GM23338 (cell line): ENCODE measurements at regions not wholly inside any gene's neighbourhood (a gene's known extent, or its start where the extent isn't known, plus 50 kb on each side); places are given as distances from the start of the nearest gene placed in this dataset.
A peak's percentile ranks its signal among the peaks of the same experiment; 100 is the strongest.

ENCODE experiments used
- ATAC-seq: fragments of 200-7000 bp; cut with Tn5 transposase; 3 replicates; pipeline ENCODE4 v1.9.1; 2020
- DNase-seq: peaks from one replicate; pipeline ENCODE4 v3.0.0-alpha.2; 2015; ENCODE audit warnings: low spot score
- H2AFZ ChIP-seq: fragments of 200-600 bp; sonication (generic); 2 replicates; pipeline ENCODE4 v1.8.0; 2016; ENCODE audit warnings: antibody characterized with exemption, mild to moderate bottlenecking, moderate library complexity
- H3F3A ChIP-seq: fragments of 200-600 bp; sonication (generic); replicated peaks from 2 replicates; pipeline ENCODE4 v1.8.0; 2017; ENCODE audit warnings: antibody characterized with exemption, mixed run types, low read depth
- H3K27ac ChIP-seq: fragments of 200-600 bp; sonication (generic); 2 replicates; pipeline ENCODE4 v1.6.1; 2016; ENCODE audit warnings: low read depth
- H3K27me3 ChIP-seq: fragments of 200-600 bp; sonication (generic); 2 replicates; pipeline ENCODE4 v1.8.0; 2016; ENCODE audit warnings: mild to moderate bottlenecking, mixed run types, moderate library complexity; ENCODE audit not compliant: insufficient read depth
- H3K36me3 ChIP-seq: fragments of 200-600 bp; sonication (generic); 2 replicates; pipeline ENCODE4 v1.8.0; 2016; ENCODE audit warnings: mild to moderate bottlenecking; ENCODE audit not compliant: insufficient read depth
- H3K4me1 ChIP-seq: fragments of 200-600 bp; sonication (generic); 2 replicates; pipeline ENCODE4 v1.8.0; 2016; ENCODE audit warnings: mild to moderate bottlenecking, moderate library complexity; ENCODE audit not compliant: insufficient read depth
- H3K4me2 ChIP-seq: fragments of 200-600 bp; sonication (generic); 2 replicates; pipeline ENCODE4 v1.7.1; 2017; ENCODE audit warnings: mixed run types
- H3K4me3 ChIP-seq: fragments of 200-600 bp; sonication (generic); 2 replicates; pipeline ENCODE4 v1.6.1; 2016; ENCODE audit warnings: mixed run types
- H3K79me2 ChIP-seq: fragments of 200-600 bp; sonication (generic); replicated peaks from 2 replicates; pipeline ENCODE4 v1.8.0; 2017; ENCODE audit warnings: mild to moderate bottlenecking; ENCODE audit not compliant: insufficient read depth
- H3K9me2 ChIP-seq: fragments of 200-600 bp; sonication (generic); 2 replicates; pipeline ENCODE4 v1.8.0; 2017; ENCODE audit not compliant: insufficient read depth
- H4K20me1 ChIP-seq: fragments of 200-600 bp; sonication (generic); replicated peaks from 2 replicates; pipeline ENCODE4 v1.8.0; 2017; ENCODE audit warnings: mild to moderate bottlenecking; ENCODE audit not compliant: insufficient read depth
- H3K27ac Mint-ChIP-seq: 2 replicates; pipeline ENCODE4 v1.8.0; 2020; ENCODE audit warnings: inconsistent platforms, mild to moderate bottlenecking, moderate library complexity, mixed read lengths
- H3K27me3 Mint-ChIP-seq: 3 replicates; pipeline ENCODE4 v1.8.0; 2022; ENCODE audit warnings: low read depth, mild to moderate bottlenecking, moderate library complexity, mixed read lengths, inconsistent platforms; ENCODE audit not compliant: insufficient read depth, poor library complexity
- H3K36me3 Mint-ChIP-seq: 3 replicates; pipeline ENCODE4 v1.8.0; 2021; ENCODE audit warnings: low read depth, mild to moderate bottlenecking, inconsistent platforms, moderate library complexity, mixed read lengths
- H3K4me1 Mint-ChIP-seq: 3 replicates; pipeline ENCODE4 v1.8.0; 2020; ENCODE audit warnings: mild to moderate bottlenecking, inconsistent platforms, mixed read lengths
- H3K4me3 Mint-ChIP-seq: 3 replicates; pipeline ENCODE4 v1.8.0; 2021; ENCODE audit warnings: moderate library complexity, mild to moderate bottlenecking, inconsistent platforms, mixed read lengths
- H3K9me3 Mint-ChIP-seq: 3 replicates; pipeline ENCODE4 v1.8.0; 2020; ENCODE audit warnings: moderate library complexity, mild to moderate bottlenecking, inconsistent platforms, mixed read lengths
- CREB1 ChIP-seq: fragments of 250-450 bp; sonication (Bioruptor Pico); IDR thresholded peaks from 2 replicates; pipeline ENCODE4 v1.5.0; 2020; ENCODE audit warnings: low read depth, mild to moderate bottlenecking, moderate library complexity
- CTCF ChIP-seq, 2 experiments: fragments of 200-600 bp in 1 of 2; sonication (generic) in 1 of 2; conservative IDR thresholded peaks; 2 replicates each; pipeline versions ENCODE4 v1.5.1 to v1.6.1; 2016 to 2017; ENCODE audit warnings: antibody characterized with exemption in 2 of 2, low read depth in 2 of 2, mild to moderate bottlenecking in 2 of 2, moderate library complexity in 1 of 2
- EZH2 ChIP-seq: fragments of 200-600 bp; sonication (generic); IDR thresholded peaks from one replicate; pipeline ENCODE4 v1.8.0; 2017; ENCODE audit warnings: antibody characterized with exemption, mild to moderate bottlenecking, low read depth; ENCODE audit not compliant: unreplicated experiment
- JUNB ChIP-seq: IDR thresholded peaks from one replicate; pipeline ENCODE4 v1.6.1; 2016; ENCODE audit warnings: antibody characterized with exemption; ENCODE audit not compliant: unreplicated experiment
- NANOG ChIP-seq: IDR thresholded peaks from 2 replicates; pipeline ENCODE4 v1.6.1; 2016; ENCODE audit warnings: antibody characterized with exemption, borderline replicate concordance
- POLR2AphosphoS5 ChIP-seq: IDR thresholded peaks from 2 replicates; pipeline ENCODE4 v1.6.1; 2016; ENCODE audit warnings: antibody characterized with exemption, low read depth
- STAT1 ChIP-seq: IDR thresholded peaks from one replicate; pipeline ENCODE4 v1.6.1; 2016; ENCODE audit warnings: antibody characterized with exemption; ENCODE audit not compliant: unreplicated experiment
- ZNF114 ChIP-seq: fragments of 250-450 bp; sonication (Bioruptor Pico); IDR thresholded peaks from 2 replicates; pipeline ENCODE4 v1.5.0; 2020; ENCODE audit warnings: mild to moderate bottlenecking, moderate library complexity
- ZNF331 ChIP-seq: fragments of 250-450 bp; sonication (Bioruptor Pico); IDR thresholded peaks from 2 replicates; pipeline ENCODE4 v1.5.0; 2020; ENCODE audit warnings: low read depth, mild to moderate bottlenecking, moderate library complexity
- TF ChIP-seq, protein P1 (sequence below): IDR thresholded peaks from 2 replicates; pipeline ENCODE4 v1.6.1; 2016; ENCODE audit warnings: antibody characterized with exemption
- TF ChIP-seq, protein P2 (sequence below): IDR thresholded peaks from one replicate; pipeline ENCODE4 v1.6.1; 2018; ENCODE audit warnings: antibody characterized with exemption; ENCODE audit not compliant: unreplicated experiment
- TF ChIP-seq, protein P3 (sequence below): fragments of 250-450 bp; sonication (Bioruptor Pico); IDR thresholded peaks from 2 replicates; pipeline ENCODE4 v1.5.0; 2020; ENCODE audit warnings: mild to moderate bottlenecking, moderate library complexity

DNA sequence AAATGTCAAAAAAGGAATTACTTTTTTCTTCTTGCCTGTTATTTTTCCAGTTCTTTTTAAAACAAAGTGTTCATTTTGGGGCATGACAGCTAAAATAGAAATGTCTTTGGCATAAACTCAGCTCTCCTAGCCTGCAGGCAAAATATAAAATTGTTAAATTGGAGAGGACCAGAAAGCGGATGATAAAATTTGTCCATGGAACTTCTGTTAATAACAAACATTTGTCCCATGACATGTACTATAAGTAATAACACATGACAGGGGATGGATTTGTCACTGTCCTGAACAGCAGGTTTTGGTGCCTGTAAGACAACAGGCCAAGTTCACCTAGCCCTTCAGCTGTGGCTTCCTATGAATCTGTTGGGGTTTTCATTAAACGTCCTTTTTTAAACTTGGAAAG is 184.0 kb upstream of the TTC29 start:
- TF ChIP-seq, protein P1, sequence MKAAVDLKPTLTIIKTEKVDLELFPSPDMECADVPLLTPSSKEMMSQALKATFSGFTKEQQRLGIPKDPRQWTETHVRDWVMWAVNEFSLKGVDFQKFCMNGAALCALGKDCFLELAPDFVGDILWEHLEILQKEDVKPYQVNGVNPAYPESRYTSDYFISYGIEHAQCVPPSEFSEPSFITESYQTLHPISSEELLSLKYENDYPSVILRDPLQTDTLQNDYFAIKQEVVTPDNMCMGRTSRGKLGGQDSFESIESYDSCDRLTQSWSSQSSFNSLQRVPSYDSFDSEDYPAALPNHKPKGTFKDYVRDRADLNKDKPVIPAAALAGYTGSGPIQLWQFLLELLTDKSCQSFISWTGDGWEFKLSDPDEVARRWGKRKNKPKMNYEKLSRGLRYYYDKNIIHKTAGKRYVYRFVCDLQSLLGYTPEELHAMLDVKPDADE = no peak
- TF ChIP-seq CREB1 (CRISPR knock-in tag) (no peak), ZNF114 (CRISPR knock-in tag) (no peak), ZNF331 (CRISPR knock-in tag) (no peak), JUNB (no peak), POLR2AphosphoS5 (no peak), STAT1 (no peak), CTCF (conservative IDR thresholded peaks at IDR 0.05; ENCODE audit: low read depth in 2 of 2) (no peak), EZH2 (no peak), NANOG (no peak)
- TF ChIP-seq, protein P2, sequence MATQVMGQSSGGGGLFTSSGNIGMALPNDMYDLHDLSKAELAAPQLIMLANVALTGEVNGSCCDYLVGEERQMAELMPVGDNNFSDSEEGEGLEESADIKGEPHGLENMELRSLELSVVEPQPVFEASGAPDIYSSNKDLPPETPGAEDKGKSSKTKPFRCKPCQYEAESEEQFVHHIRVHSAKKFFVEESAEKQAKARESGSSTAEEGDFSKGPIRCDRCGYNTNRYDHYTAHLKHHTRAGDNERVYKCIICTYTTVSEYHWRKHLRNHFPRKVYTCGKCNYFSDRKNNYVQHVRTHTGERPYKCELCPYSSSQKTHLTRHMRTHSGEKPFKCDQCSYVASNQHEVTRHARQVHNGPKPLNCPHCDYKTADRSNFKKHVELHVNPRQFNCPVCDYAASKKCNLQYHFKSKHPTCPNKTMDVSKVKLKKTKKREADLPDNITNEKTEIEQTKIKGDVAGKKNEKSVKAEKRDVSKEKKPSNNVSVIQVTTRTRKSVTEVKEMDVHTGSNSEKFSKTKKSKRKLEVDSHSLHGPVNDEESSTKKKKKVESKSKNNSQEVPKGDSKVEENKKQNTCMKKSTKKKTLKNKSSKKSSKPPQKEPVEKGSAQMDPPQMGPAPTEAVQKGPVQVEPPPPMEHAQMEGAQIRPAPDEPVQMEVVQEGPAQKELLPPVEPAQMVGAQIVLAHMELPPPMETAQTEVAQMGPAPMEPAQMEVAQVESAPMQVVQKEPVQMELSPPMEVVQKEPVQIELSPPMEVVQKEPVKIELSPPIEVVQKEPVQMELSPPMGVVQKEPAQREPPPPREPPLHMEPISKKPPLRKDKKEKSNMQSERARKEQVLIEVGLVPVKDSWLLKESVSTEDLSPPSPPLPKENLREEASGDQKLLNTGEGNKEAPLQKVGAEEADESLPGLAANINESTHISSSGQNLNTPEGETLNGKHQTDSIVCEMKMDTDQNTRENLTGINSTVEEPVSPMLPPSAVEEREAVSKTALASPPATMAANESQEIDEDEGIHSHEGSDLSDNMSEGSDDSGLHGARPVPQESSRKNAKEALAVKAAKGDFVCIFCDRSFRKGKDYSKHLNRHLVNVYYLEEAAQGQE = no peak
- TF ChIP-seq, protein P3, sequence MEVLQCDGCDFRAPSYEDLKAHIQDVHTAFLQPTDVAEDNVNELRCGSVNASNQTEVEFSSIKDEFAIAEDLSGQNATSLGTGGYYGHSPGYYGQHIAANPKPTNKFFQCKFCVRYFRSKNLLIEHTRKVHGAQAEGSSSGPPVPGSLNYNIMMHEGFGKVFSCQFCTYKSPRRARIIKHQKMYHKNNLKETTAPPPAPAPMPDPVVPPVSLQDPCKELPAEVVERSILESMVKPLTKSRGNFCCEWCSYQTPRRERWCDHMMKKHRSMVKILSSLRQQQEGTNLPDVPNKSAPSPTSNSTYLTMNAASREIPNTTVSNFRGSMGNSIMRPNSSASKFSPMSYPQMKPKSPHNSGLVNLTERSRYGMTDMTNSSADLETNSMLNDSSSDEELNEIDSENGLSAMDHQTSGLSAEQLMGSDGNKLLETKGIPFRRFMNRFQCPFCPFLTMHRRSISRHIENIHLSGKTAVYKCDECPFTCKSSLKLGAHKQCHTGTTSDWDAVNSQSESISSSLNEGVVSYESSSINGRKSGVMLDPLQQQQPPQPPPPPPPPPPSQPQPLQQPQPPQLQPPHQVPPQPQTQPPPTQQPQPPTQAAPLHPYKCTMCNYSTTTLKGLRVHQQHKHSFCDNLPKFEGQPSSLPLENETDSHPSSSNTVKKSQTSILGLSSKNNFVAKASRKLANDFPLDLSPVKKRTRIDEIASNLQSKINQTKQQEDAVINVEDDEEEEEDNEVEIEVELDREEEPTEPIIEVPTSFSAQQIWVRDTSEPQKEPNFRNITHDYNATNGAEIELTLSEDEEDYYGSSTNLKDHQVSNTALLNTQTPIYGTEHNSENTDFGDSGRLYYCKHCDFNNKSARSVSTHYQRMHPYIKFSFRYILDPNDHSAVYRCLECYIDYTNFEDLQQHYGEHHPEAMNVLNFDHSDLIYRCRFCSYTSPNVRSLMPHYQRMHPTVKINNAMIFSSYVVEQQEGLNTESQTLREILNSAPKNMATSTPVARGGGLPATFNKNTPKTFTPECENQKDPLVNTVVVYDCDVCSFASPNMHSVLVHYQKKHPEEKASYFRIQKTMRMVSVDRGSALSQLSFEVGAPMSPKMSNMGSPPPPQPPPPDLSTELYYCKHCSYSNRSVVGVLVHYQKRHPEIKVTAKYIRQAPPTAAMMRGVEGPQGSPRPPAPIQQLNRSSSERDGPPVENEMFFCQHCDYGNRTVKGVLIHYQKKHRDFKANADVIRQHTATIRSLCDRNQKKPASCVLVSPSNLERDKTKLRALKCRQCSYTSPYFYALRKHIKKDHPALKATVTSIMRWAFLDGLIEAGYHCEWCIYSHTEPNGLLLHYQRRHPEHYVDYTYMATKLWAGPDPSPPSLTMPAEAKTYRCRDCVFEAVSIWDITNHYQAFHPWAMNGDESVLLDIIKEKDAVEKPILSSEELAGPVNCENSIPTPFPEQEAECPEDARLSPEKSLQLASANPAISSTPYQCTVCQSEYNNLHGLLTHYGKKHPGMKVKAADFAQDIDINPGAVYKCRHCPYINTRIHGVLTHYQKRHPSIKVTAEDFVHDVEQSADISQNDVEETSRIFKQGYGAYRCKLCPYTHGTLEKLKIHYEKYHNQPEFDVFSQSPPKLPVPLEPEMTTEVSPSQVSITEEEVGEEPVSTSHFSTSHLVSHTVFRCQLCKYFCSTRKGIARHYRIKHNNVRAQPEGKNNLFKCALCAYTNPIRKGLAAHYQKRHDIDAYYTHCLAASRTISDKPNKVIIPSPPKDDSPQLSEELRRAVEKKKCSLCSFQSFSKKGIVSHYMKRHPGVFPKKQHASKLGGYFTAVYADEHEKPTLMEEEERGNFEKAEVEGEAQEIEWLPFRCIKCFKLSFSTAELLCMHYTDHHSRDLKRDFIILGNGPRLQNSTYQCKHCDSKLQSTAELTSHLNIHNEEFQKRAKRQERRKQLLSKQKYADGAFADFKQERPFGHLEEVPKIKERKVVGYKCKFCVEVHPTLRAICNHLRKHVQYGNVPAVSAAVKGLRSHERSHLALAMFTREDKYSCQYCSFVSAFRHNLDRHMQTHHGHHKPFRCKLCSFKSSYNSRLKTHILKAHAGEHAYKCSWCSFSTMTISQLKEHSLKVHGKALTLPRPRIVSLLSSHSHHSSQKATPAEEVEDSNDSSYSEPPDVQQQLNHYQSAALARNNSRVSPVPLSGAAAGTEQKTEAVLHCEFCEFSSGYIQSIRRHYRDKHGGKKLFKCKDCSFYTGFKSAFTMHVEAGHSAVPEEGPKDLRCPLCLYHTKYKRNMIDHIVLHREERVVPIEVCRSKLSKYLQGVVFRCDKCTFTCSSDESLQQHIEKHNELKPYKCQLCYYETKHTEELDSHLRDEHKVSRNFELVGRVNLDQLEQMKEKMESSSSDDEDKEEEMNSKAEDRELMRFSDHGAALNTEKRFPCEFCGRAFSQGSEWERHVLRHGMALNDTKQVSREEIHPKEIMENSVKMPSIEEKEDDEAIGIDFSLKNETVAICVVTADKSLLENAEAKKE (CRISPR knock-in tag) = no peak
- H3K36me3 Mint-ChIP-seq = no peaks in the 10 kb centered on the region
- no peak overlapping the region for H3K4me2 ChIP-seq
- peaks cover 5% of the 10 kb centered on the region for H3K27me3 Mint-ChIP-seq
- no peak overlapping the region for H3K27ac Mint-ChIP-seq
- H3K9me2 ChIP-seq = 0 out of 2 replicates have a peak, but pooled peaks cover 4% of the 10 kb centered on the region
- H3K9me3 Mint-ChIP-seq = no peaks in the 10 kb centered on the region; the same call in 2 of the 3 replicates
- H3K27ac ChIP-seq = no peak overlapping the region
- H3K27me3 ChIP-seq = no peaks in the 10 kb centered on the region
- H3K4me1 Mint-ChIP-seq = peaks cover 3% of the 10 kb centered on the region; the same call in 1 of the 3 replicates
- H3K4me3 Mint-ChIP-seq = no peak overlapping the region
- H3K36me3 ChIP-seq = no peaks in the 10 kb centered on the region
- H2AFZ ChIP-seq = 0 out of 2 replicates have a peak overlapping the region, but pooled peaks have one; percentile 23
- H3F3A ChIP-seq = no peaks in the 10 kb centered on the region
- H3K79me2 ChIP-seq = no peaks in the 10 kb centered on the region
- H3K4me1 ChIP-seq = no peaks in the 10 kb centered on the region
- H3K4me3 ChIP-seq = no peak overlapping the region
- DNase-seq = no peak
- H4K20me1 ChIP-seq = no peaks in the 10 kb centered on the region
- ATAC-seq = no peak
